HepG2 (cell line): ENCODE measurements at regions not wholly inside any gene's neighbourhood (a gene's known extent, or its start where the extent isn't known, plus 50 kb on each side); places are given as distances from the start of the nearest gene placed in this dataset.
"Not testable (repeated sequence)": the region's sequence is repeated elsewhere in the genome, so short reads cannot be mapped to it uniquely, and the experiment has no call there.

ENCODE experiments used
- ATAC-seq: fragments of 200-7000 bp; cut with Tn5 transposase; 3 replicates; pipeline ENCODE4 v1.9.1; 2020; ENCODE audit warnings: mild to moderate bottlenecking, moderate library complexity
- BruUV-seq: library from RNA; stranded (reverse); fragments of 400-500 nt; replicated peaks from 2 replicates; lab custom pipeline; 2021; lab: Mats Ljungman, UMichigan
- CTCF ChIA-PET: fragments of 300-600 bp; formaldehyde crosslinking; extraction: SDS; loops from one replicate; lab custom pipeline; 2021; ENCODE audit warnings: low total read pairs, inconsistent platforms, low intra/inter-chr PET ratio; lab: Yijun Ruan, JAX
- POLR2A ChIA-PET: fragments of 350-600 bp; sonication (Branson Sonifier 250); formaldehyde crosslinking; loops from one replicate; lab custom pipeline; 2020; ENCODE audit warnings: antibody characterized with exemption, inconsistent platforms; lab: Yijun Ruan, JAX
- DNase-seq: peaks from one replicate; pipeline ENCODE4 v3.0.0-alpha.2; 2015; ENCODE audit warnings: low spot score
- FAIRE-seq: peaks from 3 replicates; lab custom pipeline; 2011; peaks lifted over from hg19 to GRCh38; lab: Jason Lieb, UNC
- H2AFZ ChIP-seq: one replicate; pipeline ENCODE4 v1.6.1; 2011; ENCODE audit warnings: low read length, inconsistent platforms
- H3K27ac ChIP-seq: fragments of 300-600 bp; 3 replicates; pipeline ENCODE4 v1.8.0; 2011; ENCODE audit warnings: mixed run types, mild to moderate bottlenecking, mixed read lengths, low read length, inconsistent platforms; ENCODE audit not compliant: insufficient read depth; ENCODE audit errors: extremely low read length
- H3K27me3 ChIP-seq, 2 experiments: fragments of 200-600 bp in 1 of 2; 2 replicates in 1 of 2; 3 replicates in 1 of 2; pipeline versions ENCODE4 v1.6.0 to v1.8.0; 2011; ENCODE audit warnings: low read length in 2 of 2, mild to moderate bottlenecking in 2 of 2, moderate library complexity in 2 of 2, inconsistent platforms in 1 of 2; ENCODE audit not compliant: insufficient read depth in 2 of 2, control insufficient read depth in 1 of 2
- H3K36me3 ChIP-seq, 2 experiments: fragments of 200-600 bp in 1 of 2; replicated peaks in 1 of 2; 2 replicates in 1 of 2; 3 replicates in 1 of 2; pipeline versions ENCODE4 v1.5.1 to v1.8.0; 2011; ENCODE audit warnings: low read length in 2 of 2, inconsistent platforms in 1 of 2; ENCODE audit not compliant: insufficient read depth in 2 of 2, control insufficient read depth in 1 of 2
- H3K4me1 ChIP-seq: 2 replicates; pipeline ENCODE4 v1.5.1; 2012; ENCODE audit warnings: low read length, inconsistent platforms; ENCODE audit not compliant: insufficient read depth
- H3K4me2 ChIP-seq: 2 replicates; pipeline ENCODE4 v1.6.0; 2011; ENCODE audit warnings: low read depth, low read length, inconsistent platforms
- H3K4me3 ChIP-seq, 3 experiments: fragments of 200-600 bp in 1 of 3; sonication (generic), shearing (Covaris generic) in 1 of 3; replicated peaks in 1 of 3; 2 replicates each; pipeline ENCODE4 v1.5.1; 2011 to 2016; ENCODE audit warnings: low read length in 3 of 3, inconsistent platforms in 2 of 3, low read depth in 2 of 3, mild to moderate bottlenecking in 2 of 3, control low read depth in 1 of 3, mixed read lengths in 1 of 3; ENCODE audit not compliant: insufficient read depth in 1 of 3
- H3K79me2 ChIP-seq: one replicate; pipeline ENCODE4 v1.6.1; 2011; ENCODE audit warnings: low read length, inconsistent platforms; ENCODE audit not compliant: insufficient read depth
- H3K9ac ChIP-seq: 2 replicates; pipeline ENCODE4 v1.6.0; 2011; ENCODE audit warnings: mild to moderate bottlenecking, low read depth, low read length, inconsistent platforms; ENCODE audit not compliant: insufficient read depth
- H3K9me3 ChIP-seq: 2 replicates; pipeline ENCODE4 v1.5.1; 2012; ENCODE audit warnings: mild to moderate bottlenecking, low read length
- H4K20me1 ChIP-seq: 2 replicates; pipeline ENCODE4 v1.6.0; 2011; ENCODE audit warnings: inconsistent platforms, mild to moderate bottlenecking, low read length, moderate library complexity; ENCODE audit not compliant: insufficient read depth
- CBX1 ChIP-seq: IDR thresholded peaks from one replicate; pipeline ENCODE4 v1.6.1; 2016; ENCODE audit warnings: antibody characterized with exemption, low read depth
- CREM ChIP-seq, 2 experiments: sonication (generic) in 1 of 2; formaldehyde crosslinking in 1 of 2; IDR thresholded peaks; 2 replicates each; pipeline versions ENCODE4 v1.4.0 to v1.6.1; 2016 to 2020; ENCODE audit warnings: antibody characterized with exemption in 1 of 2, mild to moderate bottlenecking in 1 of 2, missing genetic modification reagents in 1 of 2
- ELF1 ChIP-seq: sonication (generic); formaldehyde crosslinking; IDR thresholded peaks from 2 replicates; pipeline ENCODE4 v1.4.0; 2020; ENCODE audit warnings: missing genetic modification reagents
- EZH2 ChIP-seq: conservative IDR thresholded peaks from 2 replicates; pipeline ENCODE4 v1.6.1; 2012; ENCODE audit warnings: mild to moderate bottlenecking, low read depth, low read length, moderate library complexity
- HOXA7 ChIP-seq: sonication (generic); formaldehyde crosslinking; IDR thresholded peaks from 2 replicates; pipeline ENCODE4 v1.8.1; 2022; ENCODE audit warnings: mild to moderate bottlenecking, missing genetic modification reagents, moderate library complexity
- IRF1 ChIP-seq: sonication (generic); formaldehyde crosslinking; IDR thresholded peaks from 2 replicates; pipeline ENCODE4 v1.4.0; 2020; ENCODE audit warnings: low read depth, mild to moderate bottlenecking, missing genetic modification reagents
- KAT8 ChIP-seq: IDR thresholded peaks from 2 replicates; pipeline ENCODE4 v1.6.1; 2016; ENCODE audit warnings: missing genetic modification reagents, missing compliant biosample characterization
- NFYC ChIP-seq: IDR thresholded peaks from 2 replicates; pipeline ENCODE4 v1.6.1; 2016; ENCODE audit warnings: missing genetic modification reagents, missing compliant biosample characterization
- NKX3-1 ChIP-seq: sonication (generic); formaldehyde crosslinking; IDR thresholded peaks from 2 replicates; pipeline ENCODE4 v1.5.0; 2020; ENCODE audit warnings: missing genetic modification reagents
- SMARCC2 ChIP-seq: fragments of 450-650 bp; IDR thresholded peaks from 2 replicates; pipeline ENCODE4 v1.6.1; 2017; ENCODE audit warnings: antibody characterized with exemption, mild to moderate bottlenecking
- SNAPC5 ChIP-seq: sonication (generic); formaldehyde crosslinking; IDR thresholded peaks from 2 replicates; pipeline ENCODE4 v1.8.1; 2023; ENCODE audit warnings: mild to moderate bottlenecking, missing genetic modification reagents, borderline replicate concordance
- TCF7 ChIP-seq: sonication (generic); IDR thresholded peaks from 2 replicates; pipeline ENCODE4 v1.6.1; 2016; ENCODE audit warnings: antibody characterized with exemption, low read depth
- TGIF2 ChIP-seq: IDR thresholded peaks from 2 replicates; pipeline ENCODE4 v1.6.1; 2016; ENCODE audit warnings: control low read depth, missing compliant biosample characterization
- UBTF ChIP-seq: sonication (generic); formaldehyde crosslinking; IDR thresholded peaks from 2 replicates; pipeline ENCODE4 v1.4.0; 2020; ENCODE audit warnings: mild to moderate bottlenecking, missing genetic modification reagents
- ZNF143 ChIP-seq: sonication (generic); formaldehyde crosslinking; IDR thresholded peaks from 2 replicates; pipeline ENCODE4 v1.4.0; 2020; ENCODE audit warnings: missing genetic modification reagents
- ZNF441 ChIP-seq: sonication (generic); formaldehyde crosslinking; IDR thresholded peaks from 2 replicates; pipeline ENCODE4 v1.7.0; 2021; ENCODE audit warnings: missing genetic modification reagents, borderline replicate concordance
- ZNF572 ChIP-seq: sonication (generic); formaldehyde crosslinking; IDR thresholded peaks from 2 replicates; pipeline ENCODE4 v1.5.1; 2020; ENCODE audit warnings: mild to moderate bottlenecking, missing genetic modification reagents
- ZNF616 ChIP-seq: sonication (generic); formaldehyde crosslinking; IDR thresholded peaks from 2 replicates; pipeline ENCODE4 v1.5.0; 2020; ENCODE audit warnings: low read depth, mild to moderate bottlenecking, missing genetic modification reagents
- ZNF75D ChIP-seq: sonication (generic); formaldehyde crosslinking; IDR thresholded peaks from 2 replicates; pipeline ENCODE4 v1.8.1; 2023; ENCODE audit warnings: missing genetic modification reagents, mild to moderate bottlenecking, borderline replicate concordance
- ZNF850 ChIP-seq: sonication (generic); formaldehyde crosslinking; conservative IDR thresholded peaks from 2 replicates; pipeline ENCODE4 v1.9.0; 2021; ENCODE audit warnings: mild to moderate bottlenecking, missing genetic modification reagents
- WGBS: methylation state at CpG from one replicate; pipeline ENCODE4 v1.1.6; 2017; ENCODE audit warnings: low lambda C conversion rate; 5-methylcytosine and 5-hydroxymethylcytosine counted together
- in situ Hi-C: cut with HindIII; loops from 2 replicates; pipeline ENCODE4 v1.10.0; 2017; ENCODE audit warnings: low pct_unique_long_range_greater_than_20kb; ENCODE audit not compliant: extremely low pct_ligation_motif_present
- intact Hi-C: fragments of 100-400 bp; cut with micrococcal nuclease; formaldehyde crosslinking; loops from one replicate; pipeline ENCODE4 v1.10.0; 2022; ENCODE audit not compliant: unreplicated experiment

GRCh38 chr3:59171491-59171890, 121.7 kb upstream of the CFAP20DC start:
- ATAC-seq: no peak
- Histone ChIP-seq H3K79me2 (no peaks in the 10 kb centered on the region), H3K36me3 (no peaks in the 10 kb centered on the region), H3K4me3 (no peak overlapping the region), H3K27ac (no peak overlapping the region), H3K4me2 (no peak overlapping the region), H3K9me3 (no peaks in the 10 kb centered on the region), H3K27me3 (no peaks in the 10 kb centered on the region), H3K9ac (no peak overlapping the region), H2AFZ (no peak overlapping the region), H3K4me1 (no peaks in the 10 kb centered on the region), H4K20me1 (no peaks in the 10 kb centered on the region)
- no peak for DNase-seq
- WGBS: 0% methylated on average over 1 of the region's 1 CpG
- BruUV-seq: no TSS peak
- intact Hi-C loops: no loop called here
- in situ Hi-C loops: no loop called here
- TF ChIP-seq SNAPC5 (CRISPR knock-in tag) (no peak), TCF7 (no peak), KAT8 (CRISPR knock-in tag) (no peak), ZNF850 (no peak), ZNF75D (CRISPR knock-in tag) (no peak), IRF1 (no peak), TGIF2 (CRISPR knock-in tag) (no peak), ZNF572 (CRISPR knock-in tag) (no peak), ZNF441 (CRISPR knock-in tag) (no peak), ZNF616 (no peak), UBTF (no peak), CBX1 (no peak), CREM (IDR thresholded peaks at IDR 0.05) (no peak), CREM (CRISPR knock-in tag; IDR thresholded peaks at IDR 0.05) (no peak), SMARCC2 (no peak), ELF1 (CRISPR knock-in tag) (no peak), NFYC (CRISPR knock-in tag) (no peak), EZH2 (no peak), ZNF143 (no peak), NKX3-1 (CRISPR knock-in tag) (no peak), HOXA7 (no peak)
- POLR2A ChIA-PET: no interaction called here
- CTCF ChIA-PET: no interaction called here
- FAIRE-seq: no peak

GRCh38 chr3:59170166-59170565, 120.3 kb upstream of the CFAP20DC start:
- H3K4me2 ChIP-seq, ATAC-seq, H3K79me2 ChIP-seq, H3K4me1 ChIP-seq, H3K4me3 ChIP-seq, H3K9me3 ChIP-seq, H4K20me1 ChIP-seq, H3K36me3 ChIP-seq, FAIRE-seq, BruUV-seq, in situ Hi-C loops, DNase-seq, H3K9ac ChIP-seq, H3K27ac ChIP-seq, CTCF ChIA-PET, POLR2A ChIA-PET, H3K27me3 ChIP-seq, intact Hi-C loops, H2AFZ ChIP-seq: not testable (repeated sequence)
- WGBS: 4% methylated on average over 3 of the region's 3 CpGs
